ENCODE measurements at regions not wholly inside any gene's neighbourhood (a gene's known extent, or its start where the extent isn't known, plus 50 kb on each side); places are given as distances from the start of the nearest gene placed in this dataset.
A peak's percentile ranks its signal among the peaks of the same experiment; 100 is the strongest.

GRCh38 chr5:174306345-174307030 is 261.0 kb downstream of the NSG2 start:
- DNase-seq (ENCODE audit: low read depth in 4 of 4, low spot score in 2 of 4) = no peak

GRCh38 chr5:174307031-174307408 is 261.5 kb downstream of the NSG2 start:
- DNase-seq (ENCODE audit: low read depth in 4 of 4, low spot score in 2 of 4) = no peak

DNA sequence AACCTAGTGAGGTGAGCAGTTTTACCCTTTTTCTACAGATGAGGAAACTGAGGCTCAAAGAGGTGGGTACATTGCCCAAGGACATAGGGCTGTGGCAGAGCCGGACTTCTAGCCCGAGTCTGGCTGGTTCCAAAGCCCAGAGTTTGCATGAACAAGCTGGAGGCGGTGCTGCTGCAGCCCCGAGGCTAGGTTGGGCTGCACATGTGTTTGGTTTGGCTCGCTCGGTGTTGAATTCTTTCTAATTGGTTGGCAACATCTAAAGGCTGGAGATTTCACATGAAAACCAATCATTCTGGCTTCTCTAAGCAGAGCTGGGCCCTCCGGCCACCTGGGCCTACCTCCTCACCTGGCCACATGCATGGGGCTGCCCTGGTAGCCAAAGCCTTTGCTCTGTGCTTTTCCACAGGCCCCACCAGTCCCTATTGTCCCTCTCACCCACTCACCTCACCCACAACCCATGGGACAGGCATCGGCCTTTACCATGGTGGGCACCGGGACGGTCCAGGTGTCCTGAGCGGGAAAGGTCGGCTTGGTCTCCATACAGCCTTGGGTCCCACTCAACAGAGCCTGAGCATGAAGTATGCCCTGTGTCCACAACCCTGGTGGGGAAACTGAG is 262.3 kb downstream of the NSG2 start:
- DNase-seq (ENCODE audit: low read depth in 4 of 4, low spot score in 2 of 4) = no peak

GRCh38 chr5:174309131-174309795 is 263.8 kb downstream of the NSG2 start:
- DNase-seq (ENCODE audit: low read depth in 4 of 4, low spot score in 2 of 4) = no peak

- DNase-seq (ENCODE audit: low read depth in 4 of 4, low spot score in 2 of 4) = no peak
Measured at GRCh38 chr5:174310243-174310642, 264.7 kb downstream of the NSG2 start.

DNA sequence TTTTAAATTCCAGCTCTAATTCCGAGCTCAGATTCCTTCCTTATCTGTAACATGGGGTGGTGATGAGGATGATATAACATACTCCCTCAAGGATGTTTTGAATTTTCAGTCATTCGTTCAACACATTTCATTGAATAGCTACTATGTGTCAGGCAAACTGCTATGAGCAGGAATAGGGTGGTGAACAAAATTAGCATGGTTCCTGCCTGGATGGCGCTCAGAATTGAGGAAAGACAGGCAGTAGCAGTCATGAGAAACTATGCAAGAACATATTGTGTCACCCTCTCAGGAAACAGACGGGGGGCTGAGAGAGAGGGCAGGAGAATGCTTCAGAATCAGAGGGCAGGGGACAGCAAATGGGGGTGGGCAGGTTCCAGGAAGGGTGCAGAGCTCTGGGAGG is 265.2 kb downstream of the NSG2 start:
- no peak for DNase-seq (ENCODE audit: low read depth in 4 of 4, low spot score in 2 of 4)

GRCh38 chr5:174311121-174311520 is 265.6 kb downstream of the NSG2 start:
- no peak for DNase-seq (ENCODE audit: low read depth in 4 of 4, low spot score in 2 of 4)

DNA sequence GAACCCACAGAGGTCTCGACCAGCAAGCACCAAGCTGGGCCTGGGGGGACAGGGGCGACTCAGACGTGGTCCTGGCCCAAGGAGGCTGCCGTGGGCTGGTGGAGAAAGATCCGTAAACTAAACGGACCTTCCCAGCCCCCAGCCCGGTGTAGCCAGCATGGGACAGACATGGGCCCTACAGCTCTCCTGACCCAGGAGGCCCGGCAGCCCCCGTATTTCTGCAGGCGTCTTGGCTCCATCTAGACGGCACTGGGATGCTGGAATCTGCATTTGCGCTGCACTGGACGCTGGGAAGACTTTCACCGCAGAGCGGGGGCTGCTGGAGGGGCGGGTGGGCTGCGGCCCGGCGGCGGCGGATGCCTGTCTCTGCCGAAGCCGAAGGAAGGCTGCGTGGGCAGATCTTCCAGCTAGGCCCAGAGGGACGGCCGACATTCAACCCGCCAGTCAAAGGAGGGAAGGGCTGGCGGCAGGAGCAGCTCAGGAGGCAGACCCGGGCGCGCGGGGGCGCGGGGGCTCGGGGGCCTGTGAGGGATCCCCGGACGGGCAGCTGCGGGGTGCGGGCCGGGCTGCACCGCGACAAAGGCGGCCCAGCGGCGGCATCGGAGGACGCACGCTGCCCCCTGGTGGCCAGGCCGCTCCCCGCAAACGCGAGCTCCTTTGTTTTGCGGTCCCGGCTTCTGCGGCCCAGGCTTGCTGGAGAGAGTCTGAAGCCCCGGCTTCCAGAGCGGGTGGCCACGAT is 266.2 kb downstream of the NSG2 start:
- peak in 2 of 4 donors; percentile 40 to 42 for DNase-seq (ENCODE audit: low read depth in 4 of 4, low spot score in 2 of 4)

- no peak for DNase-seq (ENCODE audit: low read depth in 4 of 4, low spot score in 2 of 4)
Measured at GRCh38 chr5:174312270-174312617, 266.7 kb downstream of the NSG2 start.

GRCh38 chr5:174312641-174313040 is 267.1 kb downstream of the NSG2 start:
- no peak for DNase-seq (ENCODE audit: low read depth in 4 of 4, low spot score in 2 of 4)

GRCh38 chr5:174313615-174314014 is 268.1 kb downstream of the NSG2 start:
- DNase-seq (ENCODE audit: low read depth in 4 of 4, low spot score in 2 of 4) = no peak

- DNase-seq (ENCODE audit: low read depth in 4 of 4, low spot score in 2 of 4) = no peak
Measured at GRCh38 chr5:174314261-174314660, 268.8 kb downstream of the NSG2 start.

GRCh38 chr5:174315471-174315870 is 270.0 kb downstream of the NSG2 start:
- no peak for DNase-seq (ENCODE audit: low read depth in 4 of 4, low spot score in 2 of 4)

- no peak for DNase-seq (ENCODE audit: low read depth in 4 of 4, low spot score in 2 of 4)
Measured at GRCh38 chr5:174315871-174316270, 270.4 kb downstream of the NSG2 start.

DNA sequence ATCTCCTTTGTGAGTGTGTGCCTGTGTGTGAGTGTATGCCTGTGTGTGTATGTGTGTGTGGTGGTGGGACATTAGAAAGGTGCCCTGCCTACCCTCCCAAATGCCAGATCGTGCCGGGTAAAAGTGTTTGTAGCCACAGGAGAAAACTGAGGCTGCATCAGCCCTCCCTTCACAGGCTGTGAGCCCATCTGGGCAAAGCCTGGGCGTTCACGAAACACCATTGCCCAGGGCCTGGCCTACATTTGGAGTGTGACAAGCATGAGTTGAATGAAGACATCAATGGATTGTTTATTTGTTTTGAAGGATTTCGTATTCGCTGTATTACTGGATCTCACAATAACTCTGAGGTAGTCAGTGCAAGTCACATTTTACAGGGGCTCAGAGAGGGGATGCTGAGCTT is 270.8 kb downstream of the NSG2 start:
- no peak for DNase-seq (ENCODE audit: low read depth in 4 of 4, low spot score in 2 of 4)

DNA sequence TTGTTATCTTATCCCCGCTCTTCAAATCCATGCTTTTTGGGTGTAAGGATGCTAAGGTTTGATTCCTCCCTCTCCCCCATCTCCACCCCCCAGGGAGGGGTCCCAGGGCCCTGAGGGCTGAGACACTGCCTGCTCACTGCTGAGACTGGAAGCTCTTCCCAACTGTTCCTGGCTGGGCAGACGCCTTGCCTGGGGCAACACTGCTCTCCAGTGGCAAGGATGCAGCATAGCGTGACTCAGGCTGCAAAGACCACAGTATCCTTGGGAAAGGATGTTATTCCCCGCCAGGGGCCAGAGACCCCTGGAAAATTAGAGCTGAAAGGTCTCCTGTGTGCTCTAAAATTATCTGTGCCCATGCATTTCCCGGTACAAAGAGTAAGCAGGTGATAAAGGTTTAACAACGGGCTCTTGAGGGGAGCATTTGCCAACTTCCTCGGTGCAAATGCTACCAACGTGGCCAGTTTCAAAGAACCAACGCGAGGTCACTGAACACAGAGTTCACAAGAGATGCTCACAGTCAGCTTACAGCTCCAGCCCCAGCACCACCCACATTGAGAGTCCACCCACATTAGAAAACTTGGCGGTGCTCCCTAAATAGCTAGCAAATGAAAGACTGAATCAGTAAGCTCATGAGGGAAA is 271.9 kb downstream of the NSG2 start:
- DNase-seq (ENCODE audit: low read depth in 4 of 4, low spot score in 2 of 4) = no peak

DNA sequence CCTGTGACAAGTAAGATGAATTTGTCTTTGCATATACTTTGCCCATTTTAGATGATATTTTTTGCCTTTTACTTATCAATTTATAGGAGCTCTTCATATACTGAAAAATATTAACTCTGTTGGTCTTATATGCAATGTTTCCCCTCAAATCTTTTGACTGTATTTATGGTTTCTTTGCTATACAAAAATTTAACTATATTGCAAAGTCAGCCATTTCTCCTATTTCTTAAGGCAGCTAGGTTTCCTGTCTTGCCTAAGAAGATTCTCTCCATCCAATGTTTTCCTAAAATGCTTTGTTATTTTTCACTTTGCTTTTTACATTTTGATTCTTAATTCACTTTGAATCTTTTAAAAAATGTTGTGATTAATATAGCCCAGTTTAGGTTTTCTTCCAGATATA is 273.1 kb downstream of the NSG2 start:
- DNase-seq (ENCODE audit: low read depth in 4 of 4, low spot score in 2 of 4) = no peak

GRCh38 chr5:174319551-174319950 is 274.0 kb downstream of the NSG2 start:
- DNase-seq (ENCODE audit: low read depth in 4 of 4, low spot score in 2 of 4) = no peak

GRCh38 chr5:174320051-174320450 is 274.5 kb downstream of the NSG2 start:
- no peak for DNase-seq (ENCODE audit: low read depth in 4 of 4, low spot score in 2 of 4)

GRCh38 chr5:174323878-174324281 is 278.4 kb downstream of the NSG2 start:
- DNase-seq (ENCODE audit: low read depth in 4 of 4, low spot score in 2 of 4) = no peak

- DNase-seq (ENCODE audit: low read depth in 4 of 4, low spot score in 2 of 4) = no peak
Measured at GRCh38 chr5:174324680-174325079, 279.2 kb downstream of the NSG2 start.

Data from left renal cortex interstitium (tissue), 4 donors.